NCI-H1417 (cell line): ENCODE measurements at regions not wholly inside any gene's neighbourhood (a gene's known extent, or its start where the extent isn't known, plus 50 kb on each side); places are given as distances from the start of the nearest gene placed in this dataset.
"Not testable (repeated sequence)": the region's sequence is repeated elsewhere in the genome, so short reads cannot be mapped to it uniquely, and the experiment has no call there.

Experiments
- DNase-seq, 3 experiments: peaks; one replicate each; lab custom pipeline; 2025; lab: John Stamatoyannopoulos, UW

- DNase-seq = not testable (repeated sequence)
Measured at GRCh38 chr9:91512235-91512634, 88.6 kb upstream of the NFIL3 start.

GRCh38 chr9:91503673-91504081, 80.0 kb upstream of the NFIL3 start:
- DNase-seq = no peak

- DNase-seq = no peak
Measured at GRCh38 chr9:91502913-91503672, 79.5 kb upstream of the NFIL3 start.

GRCh38 chr9:91502475-91502874, 78.8 kb upstream of the NFIL3 start:
- DNase-seq = peak in 1 of 3 experiments; percentile 63

GRCh38 chr9:91500509-91501014, 76.9 kb upstream of the NFIL3 start:
- no peak for DNase-seq

GRCh38 chr9:91496351-91496750, 72.7 kb upstream of the NFIL3 start:
- DNase-seq = no peak

GRCh38 chr9:91495450-91495849, 71.8 kb upstream of the NFIL3 start:
- DNase-seq = no peak

- no peak for DNase-seq
Measured at GRCh38 chr9:91494751-91495150, 71.1 kb upstream of the NFIL3 start.

GRCh38 chr9:91492237-91492636, 68.6 kb upstream of the NFIL3 start:
- DNase-seq = no peak

- DNase-seq = no peak
Measured at GRCh38 chr9:91491624-91492023, 68.0 kb upstream of the NFIL3 start.

- DNase-seq = peak in 1 of 3 experiments; percentile 11
Measured at GRCh38 chr9:91489361-91489899, 65.8 kb upstream of the NFIL3 start.

- peak in 1 of 3 experiments; percentile 11 for DNase-seq
Measured at GRCh38 chr9:91488341-91488740, 64.7 kb upstream of the NFIL3 start.

- no peak for DNase-seq
Measured at GRCh38 chr9:91486699-91487497, 63.3 kb upstream of the NFIL3 start.

GRCh38 chr9:91485006-91485405, 61.4 kb upstream of the NFIL3 start:
- no peak for DNase-seq

- no peak for DNase-seq
Measured at GRCh38 chr9:91483835-91484234, 60.2 kb upstream of the NFIL3 start.

GRCh38 chr9:91483189-91483691, 59.6 kb upstream of the NFIL3 start:
- no peak for DNase-seq

- no peak for DNase-seq
Measured at GRCh38 chr9:91481972-91482371, 58.3 kb upstream of the NFIL3 start.

GRCh38 chr9:91477106-91477505, 53.5 kb upstream of the NFIL3 start:
- no peak for DNase-seq

GRCh38 chr9:91474656-91475055, 51.0 kb upstream of the NFIL3 start:
- DNase-seq = no peak
